ENCODE measurements at regions not wholly inside any gene's neighbourhood (a gene's known extent, or its start where the extent isn't known, plus 50 kb on each side); places are given as distances from the start of the nearest gene placed in this dataset.

DNA sequence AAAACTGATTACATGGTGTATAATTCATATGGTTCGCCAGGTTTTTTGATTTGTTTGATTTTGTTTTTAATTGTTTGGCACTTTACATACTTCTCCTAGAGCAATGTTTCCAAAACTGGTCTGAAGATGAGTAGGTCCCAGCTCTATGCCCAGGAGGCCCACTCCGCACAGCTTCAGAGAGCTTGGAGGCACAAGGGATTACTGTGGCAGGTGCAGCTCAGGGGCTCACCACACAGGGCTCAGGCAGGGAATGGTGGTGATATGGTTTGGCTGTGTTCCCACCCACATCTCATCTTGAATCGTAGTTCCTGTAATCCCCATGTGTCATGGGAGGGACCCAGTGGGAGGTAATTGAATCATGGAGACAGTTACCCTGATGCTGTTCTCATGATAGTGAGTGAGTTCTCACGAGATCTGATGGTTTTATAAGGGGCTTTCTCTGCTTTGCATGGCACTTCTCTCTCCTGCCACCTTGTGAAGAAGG, 296.6 kb downstream of the MED10 start:
- TF ChIP-seq CTCF (IDR thresholded peaks at IDR 0.05), result no peak
- no peak for TF ChIP-seq POLR2AphosphoS5 (IDR thresholded peaks at IDR 0.05)
- TF ChIP-seq POLR2A (IDR thresholded peaks at IDR 0.05), result no peak

All from transverse colon (tissue), 4 donors.